ENCODE measurements at regions not wholly inside any gene's neighbourhood (a gene's known extent, or its start where the extent isn't known, plus 50 kb on each side); places are given as distances from the start of the nearest gene placed in this dataset.

GRCh38 chr10:130726996-130727725 is 584.4 kb downstream of the TCERG1L start:
- TF ChIP-seq, protein P1, sequence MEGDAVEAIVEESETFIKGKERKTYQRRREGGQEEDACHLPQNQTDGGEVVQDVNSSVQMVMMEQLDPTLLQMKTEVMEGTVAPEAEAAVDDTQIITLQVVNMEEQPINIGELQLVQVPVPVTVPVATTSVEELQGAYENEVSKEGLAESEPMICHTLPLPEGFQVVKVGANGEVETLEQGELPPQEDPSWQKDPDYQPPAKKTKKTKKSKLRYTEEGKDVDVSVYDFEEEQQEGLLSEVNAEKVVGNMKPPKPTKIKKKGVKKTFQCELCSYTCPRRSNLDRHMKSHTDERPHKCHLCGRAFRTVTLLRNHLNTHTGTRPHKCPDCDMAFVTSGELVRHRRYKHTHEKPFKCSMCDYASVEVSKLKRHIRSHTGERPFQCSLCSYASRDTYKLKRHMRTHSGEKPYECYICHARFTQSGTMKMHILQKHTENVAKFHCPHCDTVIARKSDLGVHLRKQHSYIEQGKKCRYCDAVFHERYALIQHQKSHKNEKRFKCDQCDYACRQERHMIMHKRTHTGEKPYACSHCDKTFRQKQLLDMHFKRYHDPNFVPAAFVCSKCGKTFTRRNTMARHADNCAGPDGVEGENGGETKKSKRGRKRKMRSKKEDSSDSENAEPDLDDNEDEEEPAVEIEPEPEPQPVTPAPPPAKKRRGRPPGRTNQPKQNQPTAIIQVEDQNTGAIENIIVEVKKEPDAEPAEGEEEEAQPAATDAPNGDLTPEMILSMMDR (IDR thresholded peaks at IDR 0.05 in 8 of 11, conservative IDR thresholded peaks at IDR 0.05 in 3 of 11): no peak
- TF ChIP-seq POLR2A (IDR thresholded peaks at IDR 0.05) (no peak), POLR2AphosphoS5 (IDR thresholded peaks at IDR 0.05) (no peak)
